ENCODE measurements at regions not wholly inside any gene's neighbourhood (a gene's known extent, or its start where the extent isn't known, plus 50 kb on each side); places are given as distances from the start of the nearest gene placed in this dataset.

DNA sequence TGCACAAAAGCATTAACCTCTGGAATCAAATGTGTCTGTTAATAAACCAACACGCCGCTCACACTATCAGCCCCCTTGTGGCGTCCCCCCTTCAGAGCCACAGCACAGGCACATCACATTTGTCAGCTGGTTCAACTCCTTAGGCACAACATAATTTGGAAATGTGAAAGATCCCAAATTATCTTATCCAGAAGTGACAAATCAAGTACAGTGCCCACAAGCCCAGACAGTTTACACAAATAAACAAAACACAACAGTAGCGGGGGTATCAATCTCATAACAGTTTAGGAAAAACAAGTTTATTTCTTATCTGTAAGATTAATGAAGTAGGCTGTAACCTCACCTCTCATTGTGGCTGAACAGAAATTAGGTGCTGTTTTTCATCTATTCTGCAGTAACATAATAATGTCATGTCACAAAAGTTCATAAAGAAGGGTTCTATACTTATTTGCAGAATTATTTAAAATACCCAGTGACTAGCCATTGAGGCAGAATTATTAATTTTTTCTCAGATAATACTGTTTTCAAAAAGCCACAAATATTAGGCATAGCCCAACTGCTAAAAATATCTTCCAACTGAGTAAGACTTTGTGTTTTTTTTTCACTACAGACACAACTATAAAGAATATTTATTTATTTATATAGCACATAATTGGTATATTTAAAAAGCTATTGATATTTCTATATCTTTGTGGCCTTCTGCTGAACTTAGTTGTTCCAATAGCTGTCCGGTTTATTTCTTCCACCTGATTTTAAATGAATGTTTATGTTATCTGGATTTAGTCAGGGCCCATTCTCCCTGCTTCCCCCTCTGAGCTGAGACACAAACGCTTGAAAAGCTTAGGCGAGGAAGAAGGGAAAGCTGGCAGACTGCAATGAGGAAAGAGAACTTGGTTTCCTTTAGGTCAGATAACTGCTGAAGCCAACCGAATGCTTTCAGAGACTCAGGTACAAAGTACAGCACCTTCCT, 214.7 kb downstream of the QDPR start:
- Histone ChIP-seq H3K27me3 (ENCODE audit: control insufficient read depth, low read length) (no peaks in the 10 kb centered on the region), H3K9me3 (ENCODE audit: control insufficient read depth, insufficient read depth, low read length) (no peaks in the 10 kb centered on the region), H3K4me3 (ENCODE audit: low read length) (no peak overlapping the region), H3K79me2 (ENCODE audit: control insufficient read depth, low read length) (no peaks in the 10 kb centered on the region), H3K4me2 (ENCODE audit: low read length) (no peak overlapping the region), H3K4me1 (ENCODE audit: control insufficient read depth, low read length) (no peaks in the 10 kb centered on the region), H3K36me3 (ENCODE audit: control insufficient read depth, low read length) (no peaks in the 10 kb centered on the region), H3K27ac (ENCODE audit: low read depth, low read length) (no peak overlapping the region), H3K9me2 (replicated peaks; ENCODE audit: control insufficient read depth, low read length) (no peaks in the 10 kb centered on the region), H4K20me1 (ENCODE audit: control insufficient read depth, insufficient read depth, low read depth, low read length) (no peaks in the 10 kb centered on the region), H3F3A (ENCODE audit: control insufficient read depth, insufficient read depth) (no peaks in the 10 kb centered on the region)
- TF ChIP-seq, protein P1, sequence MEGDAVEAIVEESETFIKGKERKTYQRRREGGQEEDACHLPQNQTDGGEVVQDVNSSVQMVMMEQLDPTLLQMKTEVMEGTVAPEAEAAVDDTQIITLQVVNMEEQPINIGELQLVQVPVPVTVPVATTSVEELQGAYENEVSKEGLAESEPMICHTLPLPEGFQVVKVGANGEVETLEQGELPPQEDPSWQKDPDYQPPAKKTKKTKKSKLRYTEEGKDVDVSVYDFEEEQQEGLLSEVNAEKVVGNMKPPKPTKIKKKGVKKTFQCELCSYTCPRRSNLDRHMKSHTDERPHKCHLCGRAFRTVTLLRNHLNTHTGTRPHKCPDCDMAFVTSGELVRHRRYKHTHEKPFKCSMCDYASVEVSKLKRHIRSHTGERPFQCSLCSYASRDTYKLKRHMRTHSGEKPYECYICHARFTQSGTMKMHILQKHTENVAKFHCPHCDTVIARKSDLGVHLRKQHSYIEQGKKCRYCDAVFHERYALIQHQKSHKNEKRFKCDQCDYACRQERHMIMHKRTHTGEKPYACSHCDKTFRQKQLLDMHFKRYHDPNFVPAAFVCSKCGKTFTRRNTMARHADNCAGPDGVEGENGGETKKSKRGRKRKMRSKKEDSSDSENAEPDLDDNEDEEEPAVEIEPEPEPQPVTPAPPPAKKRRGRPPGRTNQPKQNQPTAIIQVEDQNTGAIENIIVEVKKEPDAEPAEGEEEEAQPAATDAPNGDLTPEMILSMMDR (IDR thresholded peaks at IDR 0.05; ENCODE audit: low read depth, low read length, poor library complexity, severe bottlenecking), result no peak

DNA sequence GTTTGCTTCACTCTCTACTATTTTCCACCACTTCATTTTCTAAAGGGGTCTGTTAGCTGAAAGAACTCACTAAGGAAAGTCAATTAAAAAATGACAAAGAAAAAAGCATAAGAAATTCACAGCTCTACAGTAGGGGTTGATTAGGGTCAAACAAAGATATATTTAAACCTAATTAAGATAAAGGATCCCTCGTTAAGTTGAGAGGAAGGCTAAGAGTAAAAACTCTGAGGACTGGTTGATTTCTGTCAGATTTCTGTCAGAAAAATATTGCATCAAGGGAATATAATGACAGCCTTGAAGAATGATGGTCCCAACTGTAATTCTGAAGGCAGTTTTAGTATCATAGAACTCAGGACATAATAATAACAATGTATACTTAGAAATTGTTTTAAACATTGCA, 218.0 kb downstream of the QDPR start:
- H3K27me3 ChIP-seq (ENCODE audit: control insufficient read depth, low read length), result no peaks in the 10 kb centered on the region
- H3K36me3 ChIP-seq (ENCODE audit: control insufficient read depth, low read length), result no peaks in the 10 kb centered on the region
- H3K4me2 ChIP-seq (ENCODE audit: low read length), result no peak overlapping the region
- no peaks in the 10 kb centered on the region for H3F3A ChIP-seq (ENCODE audit: control insufficient read depth, insufficient read depth)
- H4K20me1 ChIP-seq (ENCODE audit: control insufficient read depth, insufficient read depth, low read depth, low read length), result no peaks in the 10 kb centered on the region
- no peaks in the 10 kb centered on the region for H3K79me2 ChIP-seq (ENCODE audit: control insufficient read depth, low read length)
- H3K4me3 ChIP-seq (ENCODE audit: low read length), result no peak overlapping the region
- TF ChIP-seq, protein P1 (IDR thresholded peaks at IDR 0.05; ENCODE audit: low read depth, low read length, poor library complexity, severe bottlenecking), result no peak
- no peak for TF ChIP-seq EZH2phosphoT487 (IDR thresholded peaks at IDR 0.05; ENCODE audit: borderline replicate concordance, low read length)
- H3K9me2 ChIP-seq (replicated peaks; ENCODE audit: control insufficient read depth, low read length), result no peaks in the 10 kb centered on the region
- no peaks in the 10 kb centered on the region for H3K4me1 ChIP-seq (ENCODE audit: control insufficient read depth, low read length)
- H3K9me3 ChIP-seq (ENCODE audit: control insufficient read depth, insufficient read depth, low read length), result no peaks in the 10 kb centered on the region
- no peak overlapping the region for H3K27ac ChIP-seq (ENCODE audit: low read depth, low read length)

DNA sequence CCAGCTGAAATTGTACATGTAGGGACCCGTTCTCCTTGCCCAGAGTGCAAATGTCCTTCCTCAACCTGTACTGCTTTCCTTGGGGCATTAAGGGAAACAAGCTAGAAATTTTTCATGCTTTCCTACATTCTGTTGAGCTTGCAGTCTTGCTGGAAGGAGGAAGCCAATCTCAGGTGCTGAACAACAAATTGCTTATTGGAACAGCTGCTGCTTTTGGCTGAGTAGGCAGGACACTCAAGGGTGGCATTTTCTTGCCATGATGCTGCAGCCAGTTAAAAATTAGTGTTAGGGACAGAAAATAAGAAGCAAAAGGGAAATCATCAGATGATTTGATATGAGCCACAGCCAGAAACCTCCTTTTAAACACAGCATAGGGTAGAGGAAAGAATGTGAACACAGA, 223.7 kb downstream of the QDPR start:
- H3K4me1 ChIP-seq (ENCODE audit: control insufficient read depth, low read length), result no peaks in the 10 kb centered on the region
- no peaks in the 10 kb centered on the region for H3F3A ChIP-seq (ENCODE audit: control insufficient read depth, insufficient read depth)
- H3K36me3 ChIP-seq (ENCODE audit: control insufficient read depth, low read length), result no peaks in the 10 kb centered on the region
- H3K27ac ChIP-seq (ENCODE audit: low read depth, low read length), result no peak overlapping the region
- TF ChIP-seq, protein P1 (IDR thresholded peaks at IDR 0.05; ENCODE audit: low read depth, low read length, poor library complexity, severe bottlenecking), result no peak
- no peak for TF ChIP-seq EZH2phosphoT487 (IDR thresholded peaks at IDR 0.05; ENCODE audit: borderline replicate concordance, low read length)
- H3K9me3 ChIP-seq (ENCODE audit: control insufficient read depth, insufficient read depth, low read length), result no peaks in the 10 kb centered on the region
- H3K27me3 ChIP-seq (ENCODE audit: control insufficient read depth, low read length), result no peaks in the 10 kb centered on the region
- no peaks in the 10 kb centered on the region for H4K20me1 ChIP-seq (ENCODE audit: control insufficient read depth, insufficient read depth, low read depth, low read length)
- no peak overlapping the region for H3K4me2 ChIP-seq (ENCODE audit: low read length)
- H3K9me2 ChIP-seq (replicated peaks; ENCODE audit: control insufficient read depth, low read length), result no peaks in the 10 kb centered on the region
- H3K4me3 ChIP-seq (ENCODE audit: low read length), result no peak overlapping the region
- no peaks in the 10 kb centered on the region for H3K79me2 ChIP-seq (ENCODE audit: control insufficient read depth, low read length)

All from DOHH2 (cell line).